Stimulated activated CD8-positive, alpha-beta memory T cell treated with anti-CD3 and anti-CD28 coated beads, Interleukin-2, amount 100 ng/mL, for 1 hour (primary cell): ENCODE measurements at regions not wholly inside any gene's neighbourhood (a gene's known extent, or its start where the extent isn't known, plus 50 kb on each side); places are given as distances from the start of the nearest gene placed in this dataset.

Experiments used
- DNase-seq, 2 donors: peaks; one replicate each; pipeline ENCODE4 v3.0.0-alpha.2; 2020; ENCODE audit warnings: low read depth in 2 of 2

- DNase-seq: no peak
These were observed 63.2 kb upstream of the SLC4A4 start for GRCh38 chr4:71275570-71275969.

GRCh38 chr4:71277353-71277752 lies 61.5 kb upstream of the SLC4A4 start:
- no peak for DNase-seq

GRCh38 chr4:71283642-71284257 lies 55.1 kb upstream of the SLC4A4 start:
- no peak for DNase-seq

- DNase-seq: no peak
These were observed 51.5 kb upstream of the SLC4A4 start for GRCh38 chr4:71287305-71287704.

- no peak for DNase-seq
These were observed 49.9 kb upstream of the SLC4A4 start for GRCh38 chr4:71288875-71289274.
